ENCODE measurements at regions not wholly inside any gene's neighbourhood (a gene's known extent, or its start where the extent isn't known, plus 50 kb on each side); places are given as distances from the start of the nearest gene placed in this dataset.

DNA sequence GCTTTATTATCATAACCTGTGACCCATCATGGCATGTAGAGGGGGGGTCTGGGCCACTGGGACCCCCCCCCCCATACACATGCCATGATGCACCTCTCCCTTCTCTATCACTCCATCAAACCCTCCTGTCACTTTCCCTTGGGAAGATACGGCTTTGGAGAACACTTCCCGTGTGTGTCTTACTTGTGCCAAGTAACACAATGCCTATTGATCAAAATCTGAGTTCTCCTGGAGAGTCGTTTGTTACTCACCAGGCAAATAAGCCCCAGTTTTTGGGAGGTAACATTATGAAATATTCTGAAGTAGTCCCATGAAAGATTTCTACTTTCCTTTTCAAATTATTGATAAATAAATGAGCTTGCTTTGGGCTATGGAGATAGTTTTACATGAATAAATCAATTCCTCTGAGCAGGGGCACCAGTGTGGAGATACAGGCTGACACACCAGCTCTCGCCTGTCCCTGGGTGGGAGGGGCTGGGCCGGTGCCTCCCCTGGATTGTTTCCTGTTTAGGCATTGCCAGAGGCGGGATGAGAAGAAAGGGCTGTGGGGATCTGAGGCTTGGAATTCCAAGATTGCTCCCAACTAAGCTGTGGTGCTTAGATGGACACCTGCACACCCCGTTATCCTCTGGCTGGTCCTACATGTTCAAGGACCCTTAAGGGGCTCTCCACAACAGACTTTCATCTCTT, 63.2 kb upstream of the WWC2 start:
- no peaks in the 10 kb centered on the region for H3K27me3 ChIP-seq (ENCODE audit: insufficient read depth, low read depth, low read length)
- H3F3A ChIP-seq (ENCODE audit: insufficient read depth, low read length, poor library complexity, severe bottlenecking) = no peaks in the 10 kb centered on the region
- H3K9me2 ChIP-seq (ENCODE audit: insufficient read depth, low read length) = no peaks in the 10 kb centered on the region
- no peaks in the 10 kb centered on the region for H3K9me3 ChIP-seq (ENCODE audit: low read length)
- H3K36me3 ChIP-seq (ENCODE audit: insufficient read depth, low read length) = no peaks in the 10 kb centered on the region
- TF ChIP-seq TAF1 (IDR thresholded peaks at IDR 0.05; ENCODE audit: low read depth) = no peak
- no peak for TF ChIP-seq EZH2 (IDR thresholded peaks at IDR 0.05; ENCODE audit: borderline replicate concordance, insufficient read depth, low read length, poor library complexity, severe bottlenecking)
- no peak for TF ChIP-seq MXI1 (conservative IDR thresholded peaks at IDR 0.05; ENCODE audit: poor library complexity, severe bottlenecking)
- TF ChIP-seq EP300 (conservative IDR thresholded peaks at IDR 0.05; ENCODE audit: poor library complexity, severe bottlenecking) = no peak
- TF ChIP-seq SMC3 (conservative IDR thresholded peaks at IDR 0.05; ENCODE audit: poor library complexity) = no peak
- TF ChIP-seq, protein P1, sequence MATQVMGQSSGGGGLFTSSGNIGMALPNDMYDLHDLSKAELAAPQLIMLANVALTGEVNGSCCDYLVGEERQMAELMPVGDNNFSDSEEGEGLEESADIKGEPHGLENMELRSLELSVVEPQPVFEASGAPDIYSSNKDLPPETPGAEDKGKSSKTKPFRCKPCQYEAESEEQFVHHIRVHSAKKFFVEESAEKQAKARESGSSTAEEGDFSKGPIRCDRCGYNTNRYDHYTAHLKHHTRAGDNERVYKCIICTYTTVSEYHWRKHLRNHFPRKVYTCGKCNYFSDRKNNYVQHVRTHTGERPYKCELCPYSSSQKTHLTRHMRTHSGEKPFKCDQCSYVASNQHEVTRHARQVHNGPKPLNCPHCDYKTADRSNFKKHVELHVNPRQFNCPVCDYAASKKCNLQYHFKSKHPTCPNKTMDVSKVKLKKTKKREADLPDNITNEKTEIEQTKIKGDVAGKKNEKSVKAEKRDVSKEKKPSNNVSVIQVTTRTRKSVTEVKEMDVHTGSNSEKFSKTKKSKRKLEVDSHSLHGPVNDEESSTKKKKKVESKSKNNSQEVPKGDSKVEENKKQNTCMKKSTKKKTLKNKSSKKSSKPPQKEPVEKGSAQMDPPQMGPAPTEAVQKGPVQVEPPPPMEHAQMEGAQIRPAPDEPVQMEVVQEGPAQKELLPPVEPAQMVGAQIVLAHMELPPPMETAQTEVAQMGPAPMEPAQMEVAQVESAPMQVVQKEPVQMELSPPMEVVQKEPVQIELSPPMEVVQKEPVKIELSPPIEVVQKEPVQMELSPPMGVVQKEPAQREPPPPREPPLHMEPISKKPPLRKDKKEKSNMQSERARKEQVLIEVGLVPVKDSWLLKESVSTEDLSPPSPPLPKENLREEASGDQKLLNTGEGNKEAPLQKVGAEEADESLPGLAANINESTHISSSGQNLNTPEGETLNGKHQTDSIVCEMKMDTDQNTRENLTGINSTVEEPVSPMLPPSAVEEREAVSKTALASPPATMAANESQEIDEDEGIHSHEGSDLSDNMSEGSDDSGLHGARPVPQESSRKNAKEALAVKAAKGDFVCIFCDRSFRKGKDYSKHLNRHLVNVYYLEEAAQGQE (IDR thresholded peaks at IDR 0.05; ENCODE audit: borderline replicate concordance) = no peak
- no peak for TF ChIP-seq POLR2AphosphoS5 (IDR thresholded peaks at IDR 0.05)
- H3K27ac ChIP-seq (ENCODE audit: low read length) = no peak overlapping the region
- no peaks in the 10 kb centered on the region for H3K79me2 ChIP-seq (replicated peaks; ENCODE audit: insufficient read depth, low read length)
- no peak overlapping the region for H3K4me3 ChIP-seq (ENCODE audit: low read length)
- H4K20me1 ChIP-seq (ENCODE audit: insufficient read depth) = no peaks in the 10 kb centered on the region
- no peak overlapping the region for H2AFZ ChIP-seq (ENCODE audit: low read depth, low read length)
- H3K4me2 ChIP-seq (ENCODE audit: low read length) = no peak overlapping the region
- H3K9ac ChIP-seq (ENCODE audit: low read length) = no peak overlapping the region

DNA sequence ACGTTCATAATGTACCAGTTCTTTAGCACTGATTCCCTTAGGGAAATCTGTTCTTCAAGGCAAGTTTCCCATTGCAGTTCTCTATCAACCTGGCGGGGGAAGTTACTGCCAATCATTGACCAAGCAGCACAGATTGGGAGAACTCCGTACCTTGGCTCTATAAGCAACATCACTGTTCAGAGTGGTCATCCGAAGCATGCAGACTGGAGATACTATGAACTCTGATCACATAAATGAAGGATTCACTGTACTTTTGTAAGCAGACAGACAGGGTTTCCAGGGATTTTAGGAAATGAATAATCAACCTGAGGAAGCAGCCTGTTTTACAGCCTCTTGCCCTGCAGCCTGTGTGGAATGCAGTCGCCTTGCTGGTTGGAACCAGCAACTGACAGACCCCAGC, 63.8 kb upstream of the WWC2 start:
- Histone ChIP-seq H3K9me2 (ENCODE audit: insufficient read depth, low read length) (no peaks in the 10 kb centered on the region), H3F3A (ENCODE audit: insufficient read depth, low read length, poor library complexity, severe bottlenecking) (no peaks in the 10 kb centered on the region), H3K9ac (ENCODE audit: low read length) (no peak overlapping the region), H3K27me3 (ENCODE audit: insufficient read depth, low read depth, low read length) (no peaks in the 10 kb centered on the region), H3K79me2 (replicated peaks; ENCODE audit: insufficient read depth, low read length) (no peaks in the 10 kb centered on the region), H4K20me1 (ENCODE audit: insufficient read depth) (no peaks in the 10 kb centered on the region), H3K36me3 (ENCODE audit: insufficient read depth, low read length) (no peaks in the 10 kb centered on the region), H2AFZ (ENCODE audit: low read depth, low read length) (no peak overlapping the region), H3K9me3 (ENCODE audit: low read length) (no peaks in the 10 kb centered on the region), H3K4me3 (ENCODE audit: low read length) (no peak overlapping the region), H3K27ac (ENCODE audit: low read length) (no peak overlapping the region), H3K4me2 (ENCODE audit: low read length) (no peak overlapping the region)
- no peak for TF ChIP-seq EP300 (conservative IDR thresholded peaks at IDR 0.05; ENCODE audit: poor library complexity, severe bottlenecking)
- no peak for TF ChIP-seq EZH2 (IDR thresholded peaks at IDR 0.05; ENCODE audit: borderline replicate concordance, insufficient read depth, low read length, poor library complexity, severe bottlenecking)
- no peak for TF ChIP-seq MXI1 (conservative IDR thresholded peaks at IDR 0.05; ENCODE audit: poor library complexity, severe bottlenecking)
- no peak for TF ChIP-seq SMC3 (conservative IDR thresholded peaks at IDR 0.05; ENCODE audit: poor library complexity)
- TF ChIP-seq, protein P2, sequence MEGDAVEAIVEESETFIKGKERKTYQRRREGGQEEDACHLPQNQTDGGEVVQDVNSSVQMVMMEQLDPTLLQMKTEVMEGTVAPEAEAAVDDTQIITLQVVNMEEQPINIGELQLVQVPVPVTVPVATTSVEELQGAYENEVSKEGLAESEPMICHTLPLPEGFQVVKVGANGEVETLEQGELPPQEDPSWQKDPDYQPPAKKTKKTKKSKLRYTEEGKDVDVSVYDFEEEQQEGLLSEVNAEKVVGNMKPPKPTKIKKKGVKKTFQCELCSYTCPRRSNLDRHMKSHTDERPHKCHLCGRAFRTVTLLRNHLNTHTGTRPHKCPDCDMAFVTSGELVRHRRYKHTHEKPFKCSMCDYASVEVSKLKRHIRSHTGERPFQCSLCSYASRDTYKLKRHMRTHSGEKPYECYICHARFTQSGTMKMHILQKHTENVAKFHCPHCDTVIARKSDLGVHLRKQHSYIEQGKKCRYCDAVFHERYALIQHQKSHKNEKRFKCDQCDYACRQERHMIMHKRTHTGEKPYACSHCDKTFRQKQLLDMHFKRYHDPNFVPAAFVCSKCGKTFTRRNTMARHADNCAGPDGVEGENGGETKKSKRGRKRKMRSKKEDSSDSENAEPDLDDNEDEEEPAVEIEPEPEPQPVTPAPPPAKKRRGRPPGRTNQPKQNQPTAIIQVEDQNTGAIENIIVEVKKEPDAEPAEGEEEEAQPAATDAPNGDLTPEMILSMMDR (IDR thresholded peaks at IDR 0.05; ENCODE audit: poor library complexity, severe bottlenecking) = no peak
- no peak for TF ChIP-seq POLR2AphosphoS5 (IDR thresholded peaks at IDR 0.05)
- TF ChIP-seq, protein P1 (IDR thresholded peaks at IDR 0.05; ENCODE audit: borderline replicate concordance) = no peak
